ENCODE measurements at regions not wholly inside any gene's neighbourhood (a gene's known extent, or its start where the extent isn't known, plus 50 kb on each side); places are given as distances from the start of the nearest gene placed in this dataset.
A peak's percentile ranks its signal among the peaks of the same experiment; 100 is the strongest.

- Histone ChIP-seq H3K4me1 (ENCODE audit: control insufficient read depth in 1 of 2, insufficient read depth in 2 of 2, low read depth in 1 of 2, low read length in 1 of 2) (no peaks in the 10 kb centered on the region), H3K4me3 (ENCODE audit: low read depth in 2 of 2, low read length in 1 of 2) (no peak overlapping the region), H3K27me3 (ENCODE audit: insufficient read depth) (no peaks in the 10 kb centered on the region; the same call in 1 of the 2 replicates), H3F3A (replicated peaks; ENCODE audit: insufficient read depth) (no peaks in the 10 kb centered on the region), H3K9me3 (no peaks in the 10 kb centered on the region), H3K9me2 (no peaks in the 10 kb centered on the region), H3K79me2 (ENCODE audit: insufficient read depth) (no peaks in the 10 kb centered on the region), H3K27ac (ENCODE audit: low read depth in 2 of 2, low read length in 1 of 2) (no peak overlapping the region), H4K20me1 (ENCODE audit: insufficient read depth) (no peaks in the 10 kb centered on the region), H3K9ac (no peak overlapping the region), H2AFZ (ENCODE audit: low read depth) (no peak overlapping the region), H3K4me2 (no peak overlapping the region), H3K36me3 (replicated peaks in 1 of 2; ENCODE audit: control insufficient read depth in 1 of 2, insufficient read depth in 2 of 2, low read length in 1 of 2) (no peaks in the 10 kb centered on the region)
- ChIA-PET CTCF (no interaction called here), POLR2A (no interaction called here)
- 64% methylated on average over 5 of the region's 5 CpGs for WGBS (ENCODE audit: low lambda C conversion rate)
- no peak for DNase-seq
- TF ChIP-seq JUND (IDR thresholded peaks at IDR 0.05) (no peak), USF2 (IDR thresholded peaks at IDR 0.05; ENCODE audit: borderline replicate concordance, low read depth, low read length) (no peak), ELF1 (IDR thresholded peaks at IDR 0.05) (no peak), CHD2 (IDR thresholded peaks at IDR 0.05; ENCODE audit: low read length, partially characterized antibody) (no peak), EZH2phosphoT487 (IDR thresholded peaks at IDR 0.05; ENCODE audit: borderline replicate concordance, low read depth) (no peak), RFX5 (IDR thresholded peaks at IDR 0.05; ENCODE audit: low read length) (no peak), NFIC (IDR thresholded peaks at IDR 0.05; ENCODE audit: borderline replicate concordance) (no peak), FOXJ3 (CRISPR knock-in tag; IDR thresholded peaks at IDR 0.05) (no peak), FOXM1 (IDR thresholded peaks at IDR 0.05; ENCODE audit: low read depth) (no peak)
Measured at GRCh38 chr5:77832166-77832770, 56.1 kb upstream of the TBCA start.

GRCh38 chr5:77828445-77828844, 52.3 kb upstream of the TBCA start:
- Histone ChIP-seq H3K9me2 (no peaks in the 10 kb centered on the region), H3K79me2 (ENCODE audit: insufficient read depth) (no peaks in the 10 kb centered on the region), H3K27ac (ENCODE audit: low read depth in 2 of 2, low read length in 1 of 2) (no peak overlapping the region), H4K20me1 (ENCODE audit: insufficient read depth) (no peaks in the 10 kb centered on the region), H3K9ac (no peak overlapping the region), H3K9me3 (no peaks in the 10 kb centered on the region), H3K36me3 (replicated peaks in 1 of 2; ENCODE audit: control insufficient read depth in 1 of 2, insufficient read depth in 2 of 2, low read length in 1 of 2) (no peaks in the 10 kb centered on the region), H3F3A (replicated peaks; ENCODE audit: insufficient read depth) (no peaks in the 10 kb centered on the region), H3K4me3 (ENCODE audit: low read depth in 2 of 2, low read length in 1 of 2) (no peak overlapping the region), H2AFZ (ENCODE audit: low read depth) (no peak overlapping the region), H3K27me3 (ENCODE audit: insufficient read depth) (no peaks in the 10 kb centered on the region; the same call in 1 of the 2 replicates), H3K4me1 (ENCODE audit: control insufficient read depth in 1 of 2, insufficient read depth in 2 of 2, low read depth in 1 of 2, low read length in 1 of 2) (no peaks in the 10 kb centered on the region), H3K4me2 (no peak overlapping the region)
- CTCF ChIA-PET: interaction anchor here (1.0 kb wide), 1 partner anchor 259 kb away, joined by 3 read pairs; no protein-coding TSS in a partner anchor
- no peak for DNase-seq
- TF ChIP-seq RXRA (IDR thresholded peaks at IDR 0.05; ENCODE audit: borderline replicate concordance, low read depth): no peak
- no peak for TF ChIP-seq NFIC (IDR thresholded peaks at IDR 0.05; ENCODE audit: borderline replicate concordance)
- TF ChIP-seq EZH2phosphoT487 (IDR thresholded peaks at IDR 0.05; ENCODE audit: borderline replicate concordance, low read depth): no peak
- no peak for TF ChIP-seq GABPA (IDR thresholded peaks at IDR 0.05; ENCODE audit: low read depth)
- no peak for TF ChIP-seq ZBTB33 (IDR thresholded peaks at IDR 0.05; ENCODE audit: borderline replicate concordance, low read depth)
- peak; percentile 39; the same call in 1 of the 2 replicates for TF ChIP-seq CTCF (IDR thresholded peaks at IDR 0.05)
- no peak for TF ChIP-seq MAX (IDR thresholded peaks at IDR 0.05; ENCODE audit: low read depth)
- POLR2A ChIA-PET: no interaction called here
- WGBS (ENCODE audit: low lambda C conversion rate): 67% methylated on average over 3 of the region's 3 CpGs
